NCI-H1930 (cell line): ENCODE measurements at regions not wholly inside any gene's neighbourhood (a gene's known extent, or its start where the extent isn't known, plus 50 kb on each side); places are given as distances from the start of the nearest gene placed in this dataset.

ENCODE experiments used
- DNase-seq, 2 experiments: peaks; one replicate each; lab custom pipeline; 2025; lab: John Stamatoyannopoulos, UW

DNA sequence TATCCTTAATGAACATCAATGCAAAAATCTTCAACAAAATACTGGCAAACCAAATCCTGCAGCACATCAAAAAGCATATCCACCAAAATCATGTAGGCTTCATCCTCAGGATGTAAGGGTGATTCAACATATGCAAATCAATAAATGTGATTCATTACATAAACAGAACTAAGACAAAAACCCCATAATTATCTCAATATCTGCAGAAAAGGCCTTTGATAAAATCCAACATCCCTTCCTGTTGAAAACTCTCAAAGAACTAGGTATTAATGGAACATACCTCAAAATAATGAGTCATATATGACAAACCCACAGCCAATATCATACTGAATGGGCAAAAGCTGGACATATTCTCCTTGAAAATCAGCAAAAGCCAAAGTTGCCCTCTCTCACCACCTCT is 54.6 kb upstream of the DEPDC1 start:
- DNase-seq: no peak

DNA sequence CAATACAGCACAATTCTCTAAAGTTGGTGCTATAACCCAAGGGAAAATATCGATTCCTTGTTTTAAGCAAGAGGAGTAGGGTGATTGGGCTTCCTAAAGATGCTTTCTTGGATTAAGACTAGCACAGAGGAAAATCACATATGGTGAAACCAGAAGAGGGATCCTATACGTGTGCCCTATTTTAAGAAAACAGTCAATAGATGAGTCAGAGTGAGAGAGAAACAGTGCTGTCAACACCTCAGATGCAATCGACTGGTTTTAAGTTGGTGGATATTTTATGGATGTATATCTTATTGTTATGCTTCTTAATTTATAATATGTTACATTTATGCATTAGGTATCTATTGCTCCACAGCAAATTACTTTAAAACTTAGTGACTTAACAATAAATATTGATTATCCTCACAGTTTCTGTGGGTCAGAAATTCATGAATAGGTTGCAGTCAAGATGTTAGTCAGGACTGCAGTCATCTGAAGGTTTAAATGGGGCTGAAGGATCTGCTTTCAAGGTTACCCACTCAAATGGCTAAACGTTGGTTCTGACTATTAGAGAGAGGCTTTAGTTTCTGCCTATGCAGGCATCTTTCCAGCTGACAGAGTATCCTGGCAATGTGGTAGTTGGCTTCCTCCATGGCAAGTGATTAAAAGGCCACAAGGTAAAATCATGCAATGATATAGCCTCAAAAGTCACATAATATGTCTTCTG is 61.6 kb upstream of the DEPDC1 start:
- DNase-seq: no peak

DNA sequence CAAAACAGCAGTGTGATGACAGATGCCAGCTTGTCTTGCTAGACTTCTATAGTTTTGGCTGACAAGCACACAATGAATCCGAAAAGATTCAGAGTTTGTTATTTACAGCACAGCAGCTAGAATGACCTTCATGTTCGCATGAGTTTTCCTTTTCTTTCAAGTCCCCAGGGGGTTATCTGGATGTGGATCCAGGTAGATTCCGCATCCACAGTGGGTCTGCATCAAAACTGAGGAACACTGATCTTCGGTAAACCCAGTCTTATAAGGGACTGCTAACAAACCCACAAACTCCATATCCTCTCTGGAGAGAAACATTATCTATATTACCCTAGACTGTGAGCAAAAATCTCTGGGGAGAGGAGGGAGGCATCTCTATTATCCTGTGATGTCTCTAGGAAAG is 69.0 kb upstream of the DEPDC1 start:
- no peak for DNase-seq

- DNase-seq: no peak
Measured at GRCh38 chr1:68570871-68571270, 74.0 kb upstream of the DEPDC1 start.

GRCh38 chr1:68571454-68572235 is 74.8 kb upstream of the DEPDC1 start:
- no peak for DNase-seq

- no peak for DNase-seq
Measured at GRCh38 chr1:68585351-68585750, 88.5 kb upstream of the DEPDC1 start.

DNA sequence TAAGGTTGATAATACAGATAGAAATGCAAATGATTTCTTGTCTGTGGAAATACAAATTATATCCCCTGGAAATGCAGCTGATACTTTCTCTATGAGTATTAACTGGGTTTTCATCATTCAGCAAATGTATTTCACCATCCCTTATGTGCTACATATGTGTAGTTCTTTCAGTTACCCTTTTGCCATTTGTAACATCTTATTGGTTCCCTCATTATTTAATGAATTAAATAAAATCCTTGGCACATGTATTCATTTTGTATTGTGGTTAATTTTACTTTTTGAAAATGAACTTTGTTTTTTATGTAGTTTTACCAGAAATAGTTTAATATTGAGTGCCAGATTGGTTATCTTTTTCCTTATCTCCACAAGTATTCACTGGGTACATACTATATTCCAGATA is 89.9 kb upstream of the DEPDC1 start:
- no peak for DNase-seq

DNA sequence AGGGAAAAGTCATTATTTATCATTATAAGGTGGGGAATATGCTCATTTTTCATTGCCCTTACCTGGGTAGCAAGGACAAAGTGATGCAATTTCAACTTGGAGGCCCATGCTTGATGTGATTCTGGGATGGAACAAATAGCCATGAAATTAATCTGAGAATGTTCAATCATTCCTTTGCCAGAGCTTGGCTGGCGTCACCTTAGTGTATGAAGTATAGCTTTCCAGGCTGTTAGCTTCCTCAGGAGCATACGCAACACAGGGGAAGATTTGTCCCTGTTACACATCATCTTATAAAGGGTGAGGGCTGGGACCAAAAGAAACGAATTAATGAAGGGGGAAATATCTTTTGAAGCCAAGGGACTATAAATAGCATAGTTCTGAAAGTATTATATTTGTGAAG is 91.4 kb upstream of the DEPDC1 start:
- DNase-seq: no peak

DNA sequence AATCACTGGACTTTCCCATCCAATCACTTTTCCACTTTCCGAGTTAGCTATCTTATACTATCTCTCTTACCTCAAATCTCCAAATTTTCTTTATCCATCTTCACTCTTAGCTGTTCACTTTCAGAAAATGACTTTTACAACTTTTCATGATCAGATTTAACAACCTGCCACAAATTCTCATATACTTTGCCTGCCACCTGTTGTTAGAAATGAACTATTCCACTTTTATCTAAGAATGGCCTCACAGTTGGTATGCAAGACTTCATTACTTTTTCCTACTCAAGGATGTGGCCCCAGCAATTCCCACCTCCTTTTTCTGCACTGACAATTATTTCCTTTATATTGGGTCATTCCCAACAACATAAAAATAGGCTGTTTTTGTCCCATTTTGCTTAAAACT is 93.6 kb upstream of the DEPDC1 start:
- DNase-seq: no peak

GRCh38 chr1:68594851-68595250 is 98.0 kb upstream of the DEPDC1 start:
- no peak for DNase-seq

DNA sequence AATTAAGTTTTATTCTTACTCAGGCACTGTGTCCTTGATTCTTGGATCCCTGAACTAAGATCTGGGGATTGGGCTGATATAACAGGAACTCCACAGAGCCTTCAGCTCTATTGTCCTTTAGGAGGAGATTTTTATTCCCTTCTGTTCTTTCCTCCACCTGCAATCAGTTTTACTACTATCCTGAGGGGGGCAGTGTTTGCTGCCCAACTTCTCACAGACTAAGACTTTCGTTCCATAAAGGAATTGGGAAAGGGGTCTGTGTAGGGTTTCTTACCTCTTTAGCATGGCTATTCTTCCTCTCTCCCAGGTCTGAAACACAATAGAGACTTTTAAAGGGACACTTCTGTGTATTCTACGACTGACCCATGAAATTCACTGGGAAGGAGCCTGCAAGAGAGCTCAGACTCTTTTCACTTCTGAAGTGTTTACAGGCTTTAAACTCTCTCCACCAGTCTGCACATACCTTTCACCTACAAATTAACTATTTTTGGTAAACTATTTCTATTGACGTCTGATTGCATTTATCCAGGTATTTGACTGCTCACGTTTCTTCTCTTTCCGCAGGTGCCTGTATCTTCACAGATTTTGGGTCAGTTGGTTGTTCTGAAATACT is 103.3 kb upstream of the DEPDC1 start:
- no peak for DNase-seq

- no peak for DNase-seq
Measured at GRCh38 chr1:68608289-68608688, 111.4 kb upstream of the DEPDC1 start.

DNA sequence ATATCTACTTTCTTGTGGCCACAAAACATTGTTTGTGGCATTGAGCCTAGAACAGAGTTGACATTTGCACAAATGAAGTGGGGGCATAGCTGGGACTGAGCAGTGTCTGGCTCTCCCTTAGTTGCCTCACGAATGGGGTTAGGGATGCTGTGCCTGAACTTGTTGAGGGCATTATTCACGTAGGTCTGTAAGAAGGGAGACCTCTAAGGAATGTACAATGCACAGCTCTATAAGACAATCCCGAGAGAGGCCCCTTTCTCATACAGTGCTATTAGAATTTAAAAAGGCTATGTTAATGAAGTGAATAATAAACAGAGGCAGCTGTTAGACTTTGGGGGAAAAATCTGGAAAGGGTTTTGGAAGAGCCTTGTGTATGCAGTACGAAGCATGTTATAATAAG is 118.4 kb upstream of the DEPDC1 start:
- no peak for DNase-seq

- no peak for DNase-seq
Measured at GRCh38 chr1:68617942-68618341, 121.1 kb upstream of the DEPDC1 start.

DNA sequence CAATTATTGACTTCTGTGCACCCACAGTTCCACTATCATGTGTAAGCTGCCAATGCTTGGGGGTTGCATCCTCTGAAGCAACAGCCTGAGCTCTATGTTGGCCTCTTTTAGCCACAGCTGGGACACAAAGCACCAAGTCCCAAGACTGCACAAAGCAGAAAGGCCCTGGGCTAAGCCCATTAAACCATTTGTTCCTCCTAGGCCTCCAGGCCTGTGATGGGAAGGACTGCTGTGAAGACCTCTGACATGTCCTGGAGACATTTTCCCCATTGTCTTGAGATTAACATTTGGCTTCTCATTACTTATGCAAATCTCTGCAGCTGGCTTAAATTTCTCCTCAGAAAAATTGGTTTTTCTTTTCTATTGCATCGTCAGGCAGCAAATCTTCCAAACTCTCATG is 123.7 kb upstream of the DEPDC1 start:
- no peak for DNase-seq

GRCh38 chr1:68623700-68624099 is 126.8 kb upstream of the DEPDC1 start:
- DNase-seq: no peak

GRCh38 chr1:68624233-68624632 is 127.4 kb upstream of the DEPDC1 start:
- no peak for DNase-seq

DNA sequence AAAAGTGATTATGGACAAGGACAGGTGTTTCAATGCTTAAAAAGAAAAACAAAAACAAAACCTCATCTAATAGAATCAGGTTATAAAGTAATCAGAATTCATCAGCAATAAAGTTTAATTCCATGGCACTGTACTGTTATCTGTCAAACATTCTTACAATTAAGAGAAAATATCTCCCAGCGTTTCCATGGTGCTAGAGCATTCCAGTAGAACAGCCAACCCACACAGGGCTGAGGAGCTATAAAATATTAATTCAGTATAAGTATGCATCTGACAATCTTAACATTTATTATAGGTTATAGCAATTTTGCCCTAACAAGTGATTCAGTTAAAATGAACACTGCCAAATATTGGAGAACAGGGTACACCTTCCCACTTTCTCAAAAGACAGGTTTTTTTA is 128.7 kb upstream of the DEPDC1 start:
- DNase-seq: no peak

DNA sequence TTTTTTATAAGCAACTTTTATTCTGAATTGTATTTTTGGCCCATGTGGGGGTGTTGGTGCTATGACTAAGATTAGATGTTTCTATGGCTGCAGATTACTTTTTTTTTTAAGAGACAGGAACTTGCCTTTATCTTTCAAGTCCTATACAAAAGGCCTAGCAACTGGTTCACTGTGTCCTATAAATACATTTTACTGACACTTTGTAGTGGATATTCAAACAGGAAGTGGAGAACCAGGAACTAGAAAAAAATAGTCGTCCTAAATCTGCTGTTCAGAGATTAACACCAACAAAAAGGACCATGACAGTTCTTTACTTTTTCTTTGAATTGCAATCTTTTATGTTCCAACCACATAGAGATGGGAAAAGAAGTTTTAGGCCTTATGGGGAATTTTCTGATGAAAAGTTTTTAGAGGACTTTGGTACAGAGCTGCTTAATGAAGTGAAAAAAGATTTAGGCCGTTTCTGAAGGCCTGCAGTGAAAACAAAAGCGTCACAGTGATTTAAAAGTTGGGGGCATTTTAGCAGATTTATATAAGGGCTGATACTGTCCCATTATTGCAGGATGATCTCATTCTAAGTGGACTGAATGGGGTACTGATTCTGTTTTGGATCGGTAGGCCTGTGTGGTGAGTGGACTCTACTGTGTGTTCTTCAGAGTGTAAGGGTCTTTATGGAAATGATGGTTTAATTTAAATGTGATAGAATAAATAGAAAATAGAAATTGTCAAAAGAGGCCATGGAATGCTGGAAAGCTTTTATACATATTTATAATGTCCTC is 136.4 kb upstream of the DEPDC1 start:
- DNase-seq: no peak

DNA sequence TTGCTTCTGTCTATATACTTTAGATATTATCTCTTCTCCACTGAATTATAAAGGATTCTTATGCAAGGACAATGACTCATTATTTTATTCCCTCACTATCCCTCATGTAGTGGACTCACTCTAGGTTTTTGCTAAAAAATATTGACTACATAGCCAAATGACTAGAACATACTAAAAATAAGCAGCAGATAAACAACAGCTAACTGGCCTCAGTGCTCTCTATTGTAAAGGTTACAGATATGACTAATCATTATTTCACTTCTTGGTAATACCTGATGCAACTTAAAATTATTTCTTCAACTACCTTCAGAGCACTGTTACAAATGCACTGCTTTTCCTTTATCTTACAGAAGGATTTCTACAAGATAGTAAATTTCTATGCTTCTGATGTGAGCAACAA is 147.6 kb upstream of the DEPDC1 start:
- no peak for DNase-seq

DNA sequence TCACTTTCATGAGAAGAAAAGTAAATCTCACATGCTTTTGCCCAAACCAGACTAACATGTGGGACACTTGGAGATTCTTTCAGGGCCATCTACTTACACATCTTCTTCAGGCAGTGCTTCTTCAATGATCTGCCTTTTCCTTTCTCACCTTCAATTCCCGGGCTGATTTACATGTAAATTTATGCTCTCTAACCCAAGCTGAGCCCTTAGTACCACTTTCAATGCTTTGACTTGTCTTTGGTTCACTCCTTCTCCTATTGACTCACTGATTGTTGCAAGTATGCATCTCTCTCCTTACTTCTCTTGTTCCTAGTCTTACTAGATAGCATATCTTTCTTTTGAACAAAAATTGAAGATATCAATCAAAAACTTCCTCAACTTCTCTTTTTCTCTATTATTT is 154.2 kb upstream of the DEPDC1 start:
- DNase-seq: no peak

DNA sequence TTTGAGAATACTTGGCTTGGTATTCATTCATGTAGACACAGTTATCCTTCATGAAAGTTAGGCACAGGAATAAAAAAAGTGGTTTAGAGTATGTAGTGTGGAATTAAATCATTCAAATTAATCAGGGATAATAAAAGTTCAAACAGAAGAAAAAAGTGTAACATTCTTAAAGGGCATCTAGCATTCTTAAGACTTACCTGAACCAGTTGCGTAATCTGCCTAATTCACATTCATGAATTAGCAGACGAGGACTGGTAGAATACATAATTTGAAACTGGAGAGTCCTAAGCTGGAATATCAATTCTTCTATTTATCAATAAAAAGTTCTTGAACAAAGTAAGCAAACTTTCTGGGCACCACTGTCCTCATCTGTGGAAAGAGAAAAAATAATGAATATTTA is 157.0 kb upstream of the DEPDC1 start:
- DNase-seq: no peak

GRCh38 chr1:68673771-68674170 is 176.9 kb upstream of the DEPDC1 start:
- DNase-seq: no peak
